ENCODE measurements at regions not wholly inside any gene's neighbourhood (a gene's known extent, or its start where the extent isn't known, plus 50 kb on each side); places are given as distances from the start of the nearest gene placed in this dataset.
"Not testable (repeated sequence)": the region's sequence is repeated elsewhere in the genome, so short reads cannot be mapped to it uniquely, and the experiment has no call there.

GRCh38 chr7:25677595-25677994 lies 449.3 kb upstream of the NPVF start:
- H3K9me3 Mint-ChIP-seq: no peaks in the 10 kb centered on the region
- H3K4me3 Mint-ChIP-seq: no peak overlapping the region
- H3K27ac Mint-ChIP-seq: no peak overlapping the region
- no peaks in the 10 kb centered on the region for H3K27me3 Mint-ChIP-seq
- no peaks in the 10 kb centered on the region for H3K36me3 Mint-ChIP-seq
- H3K4me1 Mint-ChIP-seq: no peaks in the 10 kb centered on the region

- Mint-ChIP-seq H3K4me3 (no peak overlapping the region), H3K27me3 (no peaks in the 10 kb centered on the region), H3K27ac (peak overlapping the region; percentile 2), H3K36me3 (no peaks in the 10 kb centered on the region), H3K9me3 (no peaks in the 10 kb centered on the region), H3K4me1 (no peaks in the 10 kb centered on the region)
These were observed 449.9 kb upstream of the NPVF start for GRCh38 chr7:25678215-25678614.

- Mint-ChIP-seq H3K27me3 (no peaks in the 10 kb centered on the region), H3K36me3 (no peaks in the 10 kb centered on the region), H3K9me3 (no peaks in the 10 kb centered on the region), H3K4me1 (peaks cover 6% of the 10 kb centered on the region), H3K4me3 (no peak overlapping the region), H3K27ac (no peak overlapping the region)
These were observed 452.4 kb upstream of the NPVF start for GRCh38 chr7:25680636-25681035.

GRCh38 chr7:25684360-25684759 lies 456.1 kb upstream of the NPVF start:
- no peaks in the 10 kb centered on the region for H3K27me3 Mint-ChIP-seq
- H3K4me1 Mint-ChIP-seq: peaks cover 6% of the 10 kb centered on the region
- H3K9me3 Mint-ChIP-seq: no peaks in the 10 kb centered on the region
- H3K36me3 Mint-ChIP-seq: no peaks in the 10 kb centered on the region
- no peak overlapping the region for H3K4me3 Mint-ChIP-seq
- no peak overlapping the region for H3K27ac Mint-ChIP-seq

GRCh38 chr7:25686493-25686892 lies 458.2 kb upstream of the NPVF start:
- Mint-ChIP-seq H3K27me3 (no peaks in the 10 kb centered on the region), H3K36me3 (no peaks in the 10 kb centered on the region), H3K27ac (no peak overlapping the region), H3K4me3 (no peak overlapping the region), H3K9me3 (no peaks in the 10 kb centered on the region), H3K4me1 (peaks cover 6% of the 10 kb centered on the region)

GRCh38 chr7:25694211-25694610 lies 457.8 kb upstream of the NFE2L3 start:
- no peak overlapping the region for H3K27ac Mint-ChIP-seq
- H3K9me3 Mint-ChIP-seq: no peaks in the 10 kb centered on the region
- H3K4me1 Mint-ChIP-seq: no peaks in the 10 kb centered on the region
- no peaks in the 10 kb centered on the region for H3K36me3 Mint-ChIP-seq
- no peaks in the 10 kb centered on the region for H3K27me3 Mint-ChIP-seq
- no peak overlapping the region for H3K4me3 Mint-ChIP-seq

- Mint-ChIP-seq H3K27ac (no peak overlapping the region), H3K4me1 (no peaks in the 10 kb centered on the region), H3K36me3 (no peaks in the 10 kb centered on the region), H3K27me3 (no peaks in the 10 kb centered on the region), H3K4me3 (no peak overlapping the region), H3K9me3 (no peaks in the 10 kb centered on the region)
These were observed 457.3 kb upstream of the NFE2L3 start for GRCh38 chr7:25694699-25695098.

GRCh38 chr7:25696571-25696970 lies 455.4 kb upstream of the NFE2L3 start:
- H3K27me3 Mint-ChIP-seq: no peaks in the 10 kb centered on the region
- H3K4me3 Mint-ChIP-seq: no peak overlapping the region
- H3K9me3 Mint-ChIP-seq: no peaks in the 10 kb centered on the region
- H3K4me1 Mint-ChIP-seq: no peaks in the 10 kb centered on the region
- H3K27ac Mint-ChIP-seq: no peak overlapping the region
- H3K36me3 Mint-ChIP-seq: no peaks in the 10 kb centered on the region

GRCh38 chr7:25698451-25699113 lies 453.4 kb upstream of the NFE2L3 start:
- Mint-ChIP-seq H3K36me3 (no peaks in the 10 kb centered on the region), H3K4me1 (no peaks in the 10 kb centered on the region), H3K4me3 (no peak overlapping the region), H3K27me3 (peaks cover 7% of the 10 kb centered on the region), H3K9me3 (no peaks in the 10 kb centered on the region), H3K27ac (no peak overlapping the region)

GRCh38 chr7:25700141-25700540 lies 451.9 kb upstream of the NFE2L3 start:
- H3K4me1 Mint-ChIP-seq, H3K36me3 Mint-ChIP-seq, H3K27me3 Mint-ChIP-seq, H3K4me3 Mint-ChIP-seq, H3K9me3 Mint-ChIP-seq, H3K27ac Mint-ChIP-seq: not testable (repeated sequence)

GRCh38 chr7:25704413-25704812 lies 447.6 kb upstream of the NFE2L3 start:
- Mint-ChIP-seq H3K9me3 (no peaks in the 10 kb centered on the region), H3K4me3 (no peak overlapping the region), H3K36me3 (no peaks in the 10 kb centered on the region), H3K27ac (no peak overlapping the region), H3K27me3 (peaks cover 9% of the 10 kb centered on the region), H3K4me1 (no peaks in the 10 kb centered on the region)

- Mint-ChIP-seq H3K36me3 (no peaks in the 10 kb centered on the region), H3K27ac (no peak overlapping the region), H3K9me3 (no peaks in the 10 kb centered on the region), H3K4me1 (no peaks in the 10 kb centered on the region), H3K27me3 (peaks cover 9% of the 10 kb centered on the region), H3K4me3 (no peak overlapping the region)
These were observed 445.2 kb upstream of the NFE2L3 start for GRCh38 chr7:25706764-25707163.

- H3K27me3 Mint-ChIP-seq: peaks cover 2% of the 10 kb centered on the region
- no peak overlapping the region for H3K4me3 Mint-ChIP-seq
- no peak overlapping the region for H3K27ac Mint-ChIP-seq
- no peaks in the 10 kb centered on the region for H3K9me3 Mint-ChIP-seq
- H3K36me3 Mint-ChIP-seq: no peaks in the 10 kb centered on the region
- no peaks in the 10 kb centered on the region for H3K4me1 Mint-ChIP-seq
These were observed 444.0 kb upstream of the NFE2L3 start for GRCh38 chr7:25707768-25708620.

- Mint-ChIP-seq H3K27ac (no peak overlapping the region), H3K9me3 (no peaks in the 10 kb centered on the region), H3K27me3 (peaks cover 2% of the 10 kb centered on the region), H3K36me3 (no peaks in the 10 kb centered on the region), H3K4me1 (no peaks in the 10 kb centered on the region), H3K4me3 (no peak overlapping the region)
These were observed 441.0 kb upstream of the NFE2L3 start for GRCh38 chr7:25710959-25711358.

GRCh38 chr7:25711940-25712339 lies 440.1 kb upstream of the NFE2L3 start:
- Mint-ChIP-seq H3K27me3 (peaks cover 2% of the 10 kb centered on the region), H3K4me1 (no peaks in the 10 kb centered on the region), H3K9me3 (no peaks in the 10 kb centered on the region), H3K36me3 (no peaks in the 10 kb centered on the region), H3K27ac (no peak overlapping the region), H3K4me3 (no peak overlapping the region)

GRCh38 chr7:25712500-25712899 lies 439.5 kb upstream of the NFE2L3 start:
- H3K27ac Mint-ChIP-seq: no peak overlapping the region
- no peaks in the 10 kb centered on the region for H3K9me3 Mint-ChIP-seq

More at GRCh38 chr7:25712500-25712899, 439.5 kb upstream of the NFE2L3 start:
- no peak overlapping the region for H3K4me3 Mint-ChIP-seq
- no peaks in the 10 kb centered on the region for H3K36me3 Mint-ChIP-seq
- peaks cover 4% of the 10 kb centered on the region for H3K27me3 Mint-ChIP-seq
- no peaks in the 10 kb centered on the region for H3K4me1 Mint-ChIP-seq

Measured in activated naive CD4-positive, alpha-beta T cell treated with anti-CD3 and anti-CD28 coated beads, Interleukin-2, amount 50 U/mL, for 24 hours (primary cell).